ENCODE measurements at regions not wholly inside any gene's neighbourhood (a gene's known extent, or its start where the extent isn't known, plus 50 kb on each side); places are given as distances from the start of the nearest gene placed in this dataset.

- Histone ChIP-seq H3K4me1 (ENCODE audit: control insufficient read depth, insufficient read depth, low read length) (no peaks in the 10 kb centered on the region), H3K27ac (ENCODE audit: extremely low read depth, low read depth, low read length) (no peak overlapping the region), H3K36me3 (ENCODE audit: control insufficient read depth in 2 of 2, insufficient read depth in 1 of 2, low read length in 2 of 2) (no peaks in the 10 kb centered on the region), H3K9me3 (ENCODE audit: control insufficient read depth, insufficient read depth, low read depth, low read length) (no peaks in the 10 kb centered on the region), H3K4me3 (ENCODE audit: low read depth, low read length) (no peak overlapping the region)
- no peak for TF ChIP-seq ZNF776 (tag by site-specific recombination; IDR thresholded peaks at IDR 0.05; ENCODE audit: borderline replicate concordance)
- TF ChIP-seq ZBTB1 (tag by site-specific recombination; IDR thresholded peaks at IDR 0.05): no peak
- no peak for TF ChIP-seq ZXDB (tag by site-specific recombination; IDR thresholded peaks at IDR 0.05)
- TF ChIP-seq ZNF138 (tag by site-specific recombination; IDR thresholded peaks at IDR 0.05; ENCODE audit: borderline replicate concordance): no peak
- TF ChIP-seq PRDM2 (tag by site-specific recombination; IDR thresholded peaks at IDR 0.05; ENCODE audit: borderline replicate concordance): no peak
- TF ChIP-seq IKZF3 (tag by site-specific recombination; IDR thresholded peaks at IDR 0.05): no peak
- no peak for TF ChIP-seq ZNF366 (tag by site-specific recombination; conservative IDR thresholded peaks at IDR 0.05)
- TF ChIP-seq ZNF837 (tag by site-specific recombination; IDR thresholded peaks at IDR 0.05): no peak
- no peak for TF ChIP-seq ELK4 (IDR thresholded peaks at IDR 0.05; ENCODE audit: borderline replicate concordance, low read depth, low read length)
- TF ChIP-seq SALL2 (tag by site-specific recombination; IDR thresholded peaks at IDR 0.05; ENCODE audit: borderline replicate concordance): no peak
- no peak for TF ChIP-seq ZBTB20 (tag by site-specific recombination; IDR thresholded peaks at IDR 0.05)
- TF ChIP-seq ZNF785 (tag by site-specific recombination; IDR thresholded peaks at IDR 0.05): no peak
- TF ChIP-seq FEZF1 (tag by site-specific recombination; IDR thresholded peaks at IDR 0.05): no peak
- no peak for TF ChIP-seq ZNF214 (tag by site-specific recombination; IDR thresholded peaks at IDR 0.05; ENCODE audit: borderline replicate concordance)
- TF ChIP-seq ZNF843 (tag by site-specific recombination; IDR thresholded peaks at IDR 0.05): no peak
- TF ChIP-seq ZNF155 (tag by site-specific recombination; IDR thresholded peaks at IDR 0.05): no peak
- no peak for TF ChIP-seq ZNF18 (tag by site-specific recombination; IDR thresholded peaks at IDR 0.05)
- no peak for TF ChIP-seq ZNF266 (tag by site-specific recombination; IDR thresholded peaks at IDR 0.05; ENCODE audit: low read depth)
- ChIA-PET POLR2A (no interaction called here), CTCF (interaction anchor here (0.6 to 1.2 kb wide), 2 partner anchors 11 to 117 kb away, joined by 3 to 4 read pairs; no protein-coding TSS in a partner anchor)
These were observed 522.6 kb downstream of the DNAJB9 start for GRCh38 chr7:109092268-109092667.

GRCh38 chr7:109101332-109101731 is 531.7 kb downstream of the DNAJB9 start:
- CTCF ChIA-PET: no interaction called here
- no peaks in the 10 kb centered on the region for H3K4me1 ChIP-seq (ENCODE audit: control insufficient read depth, insufficient read depth, low read length)
- POLR2A ChIA-PET: no interaction called here
- TF ChIP-seq ZNF140 (tag by site-specific recombination; IDR thresholded peaks at IDR 0.05): no peak
- TF ChIP-seq ZNF10 (tag by site-specific recombination; IDR thresholded peaks at IDR 0.05): no peak
- no peak for TF ChIP-seq ZNF391 (tag by site-specific recombination; IDR thresholded peaks at IDR 0.05; ENCODE audit: borderline replicate concordance, low read depth)
- TF ChIP-seq ELK4 (IDR thresholded peaks at IDR 0.05; ENCODE audit: borderline replicate concordance, low read depth, low read length): no peak
- TF ChIP-seq ZNF473 (tag by site-specific recombination; IDR thresholded peaks at IDR 0.05): no peak
- no peak for TF ChIP-seq ZNF670 (tag by site-specific recombination; IDR thresholded peaks at IDR 0.05; ENCODE audit: low read depth)
- no peak for TF ChIP-seq ZBTB1 (tag by site-specific recombination; IDR thresholded peaks at IDR 0.05)
- no peak for TF ChIP-seq ZBTB26 (tag by site-specific recombination; optimal IDR thresholded peaks at IDR 0.05)
- no peak for TF ChIP-seq ZNF792 (tag by site-specific recombination; IDR thresholded peaks at IDR 0.05)

More at GRCh38 chr7:109101332-109101731, 531.7 kb downstream of the DNAJB9 start:
- no peaks in the 10 kb centered on the region for H3K36me3 ChIP-seq (ENCODE audit: control insufficient read depth in 2 of 2, insufficient read depth in 1 of 2, low read length in 2 of 2)
- H3K4me3 ChIP-seq (ENCODE audit: low read depth, low read length): no peak overlapping the region
- no peaks in the 10 kb centered on the region for H3K9me3 ChIP-seq (ENCODE audit: control insufficient read depth, insufficient read depth, low read depth, low read length)
- H3K27ac ChIP-seq (ENCODE audit: extremely low read depth, low read depth, low read length): no peak overlapping the region
